K562 (cell line): ENCODE measurements at regions not wholly inside any gene's neighbourhood (a gene's known extent, or its start where the extent isn't known, plus 50 kb on each side); places are given as distances from the start of the nearest gene placed in this dataset.

ENCODE experiments used
- ATF3 ChIP-seq, 2 experiments: fragments of 450-650 bp in 1 of 2; sonication (generic) in 1 of 2; formaldehyde crosslinking in 1 of 2; IDR thresholded peaks in 1 of 2; conservative IDR thresholded peaks in 1 of 2; 2 replicates each; pipeline versions ENCODE4 v1.6.1 to v1.8.1; 2016 to 2023; ENCODE audit warnings: mild to moderate bottlenecking in 2 of 2, moderate library complexity in 2 of 2, inconsistent platforms in 1 of 2, missing genetic modification reagents in 1 of 2
- ATF7 ChIP-seq: fragments of 450-650 bp; IDR thresholded peaks from 2 replicates; pipeline ENCODE4 v1.7.1; 2014; ENCODE audit warnings: mild to moderate bottlenecking, moderate library complexity
- BRCA1 ChIP-seq, 2 experiments: fragments of 450-650 bp in 1 of 2; sonication (generic) in 1 of 2; formaldehyde crosslinking in 1 of 2; IDR thresholded peaks; 2 replicates each; pipeline versions ENCODE4 v1.5.0 to v1.6.1; 2017 to 2020; ENCODE audit warnings: mild to moderate bottlenecking in 1 of 2, missing genetic modification reagents in 1 of 2
- E2F5 ChIP-seq: sonication (generic); formaldehyde crosslinking; IDR thresholded peaks from 2 replicates; pipeline ENCODE4 v1.8.0; 2022; ENCODE audit warnings: mild to moderate bottlenecking, missing genetic modification reagents
- ETS2 ChIP-seq: IDR thresholded peaks from 2 replicates; pipeline ENCODE4 v1.6.1; 2016; ENCODE audit warnings: borderline replicate concordance, missing genetic modification characterization, mild to moderate bottlenecking, moderate library complexity, missing compliant biosample characterization; ENCODE audit not compliant: poor library complexity, severe bottlenecking
- FOXJ2 ChIP-seq: fragments of 200-800 bp; sonication (Bioruptor generic); IDR thresholded peaks from 2 replicates; pipeline ENCODE4 v1.6.1; 2016; ENCODE audit warnings: missing genetic modification characterization, missing compliant biosample characterization
- HMBOX1 ChIP-seq: sonication (generic); IDR thresholded peaks from 2 replicates; pipeline ENCODE4 v1.6.1; 2016
- JUNB ChIP-seq: fragments of 450-650 bp; formaldehyde crosslinking; conservative IDR thresholded peaks from 2 replicates; pipeline ENCODE4 v1.4.0; 2020; ENCODE audit warnings: mild to moderate bottlenecking
- NUFIP1 ChIP-seq: fragments of 450-650 bp; IDR thresholded peaks from 2 replicates; pipeline ENCODE4 v1.6.1; 2018; ENCODE audit not compliant: partially characterized antibody
- RFX5 ChIP-seq: IDR thresholded peaks from 2 replicates; pipeline ENCODE4 v1.6.1; 2011; ENCODE audit warnings: low read depth, mild to moderate bottlenecking, improper control_type of control experiment, low read length
- TCF7 ChIP-seq: sonication (generic); IDR thresholded peaks from 2 replicates; pipeline ENCODE4 v1.6.1; 2016; ENCODE audit warnings: antibody characterized with exemption, borderline replicate concordance
- THRAP3 ChIP-seq: fragments of 450-650 bp; IDR thresholded peaks from 2 replicates; pipeline ENCODE4 v1.6.1; 2016; ENCODE audit warnings: mild to moderate bottlenecking, inconsistent platforms, borderline replicate concordance
- TOE1 ChIP-seq, 2 experiments: fragments of 450-650 bp in 1 of 2; sonication (generic) in 1 of 2; formaldehyde crosslinking in 1 of 2; IDR thresholded peaks; 2 replicates each; pipeline versions ENCODE4 v1.7.1 to v1.8.0; 2016 to 2022; ENCODE audit warnings: borderline replicate concordance in 2 of 2, mild to moderate bottlenecking in 2 of 2, antibody characterized with exemption in 1 of 2, inconsistent platforms in 1 of 2, low read depth in 1 of 2, missing genetic modification reagents in 1 of 2, moderate library complexity in 1 of 2
- ZC3H8 ChIP-seq: fragments of 450-650 bp; IDR thresholded peaks from 2 replicates; pipeline ENCODE4 v1.6.1; 2017
- ZEB2 ChIP-seq: fragments of 450-650 bp; IDR thresholded peaks from 2 replicates; pipeline ENCODE4 v1.6.1; 2016
- TF ChIP-seq, protein P1 (sequence below): fragments of 450-650 bp; IDR thresholded peaks from 2 replicates; pipeline ENCODE4 v1.6.1; 2014; ENCODE audit warnings: low read depth, mild to moderate bottlenecking, moderate library complexity, borderline replicate concordance
- TF ChIP-seq, protein P2 (sequence below): fragments of 450-650 bp; IDR thresholded peaks from 2 replicates; pipeline ENCODE4 v1.6.1; 2018; ENCODE audit not compliant: partially characterized antibody

- TF ChIP-seq, protein P1, sequence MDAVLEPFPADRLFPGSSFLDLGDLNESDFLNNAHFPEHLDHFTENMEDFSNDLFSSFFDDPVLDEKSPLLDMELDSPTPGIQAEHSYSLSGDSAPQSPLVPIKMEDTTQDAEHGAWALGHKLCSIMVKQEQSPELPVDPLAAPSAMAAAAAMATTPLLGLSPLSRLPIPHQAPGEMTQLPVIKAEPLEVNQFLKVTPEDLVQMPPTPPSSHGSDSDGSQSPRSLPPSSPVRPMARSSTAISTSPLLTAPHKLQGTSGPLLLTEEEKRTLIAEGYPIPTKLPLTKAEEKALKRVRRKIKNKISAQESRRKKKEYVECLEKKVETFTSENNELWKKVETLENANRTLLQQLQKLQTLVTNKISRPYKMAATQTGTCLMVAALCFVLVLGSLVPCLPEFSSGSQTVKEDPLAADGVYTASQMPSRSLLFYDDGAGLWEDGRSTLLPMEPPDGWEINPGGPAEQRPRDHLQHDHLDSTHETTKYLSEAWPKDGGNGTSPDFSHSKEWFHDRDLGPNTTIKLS = peak; percentile 41; the same call in 1 of the 2 replicates
- TF ChIP-seq HMBOX1 (no peak), BRCA1 (IDR thresholded peaks at IDR 0.05) (no peak), BRCA1 (CRISPR knock-in tag; IDR thresholded peaks at IDR 0.05) (no peak), FOXJ2 (tag) (no peak), NUFIP1 (no peak), TCF7 (no peak), ZC3H8 (no peak), ATF7 (peak; percentile 61; the same call in 1 of the 2 replicates), ATF3 (IDR thresholded peaks at IDR 0.05) (peak; percentile 86), ATF3 (CRISPR knock-in tag; conservative IDR thresholded peaks at IDR 0.05) (no peak), E2F5 (CRISPR knock-in tag) (no peak), ETS2 (tag) (no peak), ZEB2 (no peak), JUNB (CRISPR knock-in tag) (no peak), RFX5 (no peak), THRAP3 (no peak), TOE1 (IDR thresholded peaks at IDR 0.05; ENCODE audit: borderline replicate concordance) (no peak), TOE1 (CRISPR knock-in tag; IDR thresholded peaks at IDR 0.05; ENCODE audit: borderline replicate concordance, low read depth) (no peak)
- TF ChIP-seq, protein P2, sequence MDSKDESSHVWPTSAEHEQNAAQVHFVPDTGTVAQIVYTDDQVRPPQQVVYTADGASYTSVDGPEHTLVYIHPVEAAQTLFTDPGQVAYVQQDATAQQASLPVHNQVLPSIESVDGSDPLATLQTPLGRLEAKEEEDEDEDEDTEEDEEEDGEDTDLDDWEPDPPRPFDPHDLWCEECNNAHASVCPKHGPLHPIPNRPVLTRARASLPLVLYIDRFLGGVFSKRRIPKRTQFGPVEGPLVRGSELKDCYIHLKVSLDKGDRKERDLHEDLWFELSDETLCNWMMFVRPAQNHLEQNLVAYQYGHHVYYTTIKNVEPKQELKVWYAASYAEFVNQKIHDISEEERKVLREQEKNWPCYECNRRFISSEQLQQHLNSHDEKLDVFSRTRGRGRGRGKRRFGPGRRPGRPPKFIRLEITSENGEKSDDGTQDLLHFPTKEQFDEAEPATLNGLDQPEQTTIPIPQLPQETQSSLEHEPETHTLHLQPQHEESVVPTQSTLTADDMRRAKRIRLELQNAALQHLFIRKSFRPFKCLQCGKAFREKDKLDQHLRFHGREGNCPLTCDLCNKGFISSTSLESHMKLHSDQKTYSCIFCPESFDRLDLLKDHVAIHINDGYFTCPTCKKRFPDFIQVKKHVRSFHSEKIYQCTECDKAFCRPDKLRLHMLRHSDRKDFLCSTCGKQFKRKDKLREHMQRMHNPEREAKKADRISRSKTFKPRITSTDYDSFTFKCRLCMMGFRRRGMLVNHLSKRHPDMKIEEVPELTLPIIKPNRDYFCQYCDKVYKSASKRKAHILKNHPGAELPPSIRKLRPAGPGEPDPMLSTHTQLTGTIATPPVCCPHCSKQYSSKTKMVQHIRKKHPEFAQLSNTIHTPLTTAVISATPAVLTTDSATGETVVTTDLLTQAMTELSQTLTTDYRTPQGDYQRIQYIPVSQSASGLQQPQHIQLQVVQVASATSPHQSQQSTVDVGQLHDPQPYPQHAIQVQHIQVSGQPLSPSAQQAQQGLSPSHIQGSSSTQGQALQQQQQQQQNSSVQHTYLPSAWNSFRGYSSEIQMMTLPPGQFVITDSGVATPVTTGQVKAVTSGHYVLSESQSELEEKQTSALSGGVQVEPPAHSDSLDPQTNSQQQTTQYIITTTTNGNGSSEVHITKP = no peak
These were observed 86.0 kb upstream of the ZBTB40 start (continued) for GRCh38 chr1:22365331-22366295.
